ENCODE measurements at regions not wholly inside any gene's neighbourhood (a gene's known extent, or its start where the extent isn't known, plus 50 kb on each side); places are given as distances from the start of the nearest gene placed in this dataset.

DNA sequence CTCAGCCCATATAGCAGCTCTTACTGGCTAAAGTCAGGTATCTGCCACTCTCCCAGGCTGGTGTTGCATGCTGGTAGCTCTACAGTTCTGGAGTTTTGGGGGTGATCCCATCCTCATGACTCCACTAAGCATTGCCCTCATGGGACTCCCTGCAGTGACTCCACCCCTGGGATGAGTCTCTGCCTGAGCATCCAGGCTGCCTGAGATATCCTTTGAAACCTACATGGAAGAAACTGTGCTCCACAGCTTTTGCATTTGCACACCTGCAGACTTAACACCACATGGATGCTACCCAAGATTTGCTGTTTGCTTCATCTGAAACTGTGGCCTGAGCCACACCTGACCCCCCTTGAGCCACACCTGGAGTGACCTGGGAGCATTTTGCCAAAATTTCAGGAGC, 226.4 kb downstream of the C1orf94 start:
- DNase-seq (no peak), ATAC-seq (no peak)
- intact Hi-C loops (cut with DNase I), result no loop called here

DNA sequence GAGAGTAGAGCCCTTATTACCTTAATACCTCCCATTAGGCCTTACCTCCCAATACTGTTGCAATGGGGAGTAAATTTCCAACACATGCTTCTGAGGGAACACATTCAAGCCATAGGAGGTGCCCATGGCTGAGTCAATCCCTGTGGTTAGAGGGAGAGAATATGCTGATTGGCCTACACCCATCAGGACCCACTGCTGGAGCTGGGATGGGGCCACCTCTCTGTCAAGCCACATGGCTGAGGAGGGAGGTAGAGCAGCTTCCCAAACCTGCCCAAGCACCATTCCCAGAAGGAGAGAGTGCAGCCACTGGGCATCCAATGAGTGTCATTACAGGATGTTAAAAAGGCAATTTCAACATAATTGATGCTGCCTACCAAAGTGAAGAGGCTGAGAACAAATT, 228.1 kb downstream of the C1orf94 start:
- no peak for DNase-seq
- intact Hi-C loops (cut with DNase I), result no loop called here
- no peak for ATAC-seq

DNA sequence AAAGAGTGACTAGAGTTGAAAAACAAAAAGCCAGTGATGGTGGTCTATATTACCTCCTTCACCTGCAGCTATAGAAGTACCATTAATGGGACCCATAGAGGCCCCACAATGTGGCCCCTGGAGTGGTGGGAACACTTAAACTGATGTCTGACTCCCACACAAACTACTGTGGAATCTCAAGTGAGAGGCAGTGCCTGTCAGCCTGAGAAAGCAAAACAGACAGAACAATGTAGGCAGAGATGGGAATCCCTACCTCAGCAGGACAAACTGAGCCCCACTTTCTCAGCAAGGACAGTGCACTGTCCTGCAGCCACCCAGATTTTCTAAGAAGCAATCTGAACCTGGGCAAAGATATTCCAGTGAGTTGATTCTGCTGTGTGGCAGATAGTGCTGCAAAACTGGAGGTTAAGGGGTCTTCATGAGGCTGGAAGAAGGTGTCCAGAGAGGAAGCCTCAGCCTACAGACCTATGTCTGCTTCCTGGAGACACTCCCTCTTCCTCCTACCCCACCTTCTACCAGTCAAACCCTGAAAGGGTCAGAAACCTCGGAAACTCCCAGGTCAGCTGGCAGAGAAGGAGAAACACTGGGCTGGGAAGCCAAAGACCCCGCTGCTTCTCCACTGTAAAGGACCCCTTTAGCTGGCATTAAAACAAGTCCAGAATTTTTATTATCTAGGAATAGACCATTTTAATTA, 228.7 kb downstream of the C1orf94 start:
- DNase-seq, result no peak
- intact Hi-C loops (cut with DNase I), result no loop called here
- no peak for ATAC-seq

DNA sequence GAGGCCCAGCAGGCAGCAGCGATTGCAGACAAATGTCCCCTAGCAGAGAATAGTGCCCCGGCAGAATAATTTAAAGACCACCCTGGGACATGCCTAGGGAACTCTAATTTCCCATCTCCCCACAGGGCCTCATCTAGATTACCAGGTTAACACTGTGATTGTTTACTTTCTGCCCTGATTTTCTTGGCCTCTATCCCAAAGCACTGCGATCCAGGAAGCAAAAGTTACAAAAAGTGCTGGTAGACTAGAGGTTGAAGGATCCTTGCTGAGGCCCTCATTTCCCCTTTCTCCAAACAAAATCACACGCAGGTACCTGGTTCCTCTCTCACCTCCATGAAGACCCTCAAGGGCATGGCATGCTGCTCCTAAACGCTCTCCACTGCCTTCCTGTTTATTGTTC, 229.7 kb downstream of the C1orf94 start:
- no peak for DNase-seq
- intact Hi-C loops (cut with DNase I), result no loop called here
- no peak for ATAC-seq

- no peak for DNase-seq
- no peak for ATAC-seq
- intact Hi-C loops (cut with DNase I), result no loop called here
Observed at GRCh38 chr1:34406833-34407539, 230.3 kb downstream of the C1orf94 start.

DNA sequence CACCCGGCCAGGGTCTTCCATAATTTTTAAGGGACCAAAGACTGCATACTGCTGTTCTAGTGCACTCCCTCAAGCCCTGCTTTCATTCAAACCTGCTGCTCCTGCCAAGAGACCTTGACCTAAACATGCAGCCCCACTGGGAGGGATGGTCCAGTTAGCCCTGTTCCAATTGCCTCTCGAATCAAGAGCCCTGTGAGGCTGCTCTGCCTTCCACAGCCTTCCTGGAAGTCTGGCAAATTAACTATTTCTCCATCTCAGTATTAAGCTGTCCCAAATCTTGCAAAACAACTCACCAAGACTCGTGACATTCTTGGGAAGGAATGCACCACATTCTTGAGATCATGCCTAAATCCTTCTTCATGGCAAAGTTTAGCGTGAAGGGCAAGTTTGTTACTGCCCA, 231.3 kb downstream of the C1orf94 start:
- DNase-seq, result no peak
- intact Hi-C loops (cut with DNase I), result no loop called here
- peak in 1 of 2 donors; percentile 73 for ATAC-seq

DNA sequence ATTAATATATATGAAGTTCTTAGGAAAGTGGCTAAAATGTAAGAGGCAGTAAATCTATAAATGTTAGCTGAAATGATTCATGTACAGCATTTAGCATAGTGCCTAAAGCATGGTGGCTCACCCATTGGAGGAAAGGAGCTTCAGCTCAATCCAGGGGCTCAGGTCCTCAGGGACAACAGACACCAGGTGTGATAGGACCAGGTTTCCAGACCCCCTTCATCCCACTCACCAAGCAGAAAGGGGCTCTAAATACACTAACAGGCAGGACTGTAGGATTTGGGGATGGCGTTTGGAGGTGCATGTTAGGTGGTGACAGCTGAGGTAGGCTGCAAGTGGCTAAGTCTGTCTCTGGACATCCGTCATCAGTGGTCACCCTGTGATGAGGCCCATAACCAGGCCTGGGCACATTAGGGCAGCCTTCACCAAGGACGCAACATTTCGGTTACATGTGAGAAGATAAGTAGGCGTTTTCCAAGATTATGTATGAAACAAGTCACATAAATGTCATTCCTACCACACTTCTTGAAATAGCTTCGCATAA, 233.1 kb downstream of the C1orf94 start:
- intact Hi-C loops (cut with DNase I), result no loop called here
- ATAC-seq, result no peak
- no peak for DNase-seq

DNA sequence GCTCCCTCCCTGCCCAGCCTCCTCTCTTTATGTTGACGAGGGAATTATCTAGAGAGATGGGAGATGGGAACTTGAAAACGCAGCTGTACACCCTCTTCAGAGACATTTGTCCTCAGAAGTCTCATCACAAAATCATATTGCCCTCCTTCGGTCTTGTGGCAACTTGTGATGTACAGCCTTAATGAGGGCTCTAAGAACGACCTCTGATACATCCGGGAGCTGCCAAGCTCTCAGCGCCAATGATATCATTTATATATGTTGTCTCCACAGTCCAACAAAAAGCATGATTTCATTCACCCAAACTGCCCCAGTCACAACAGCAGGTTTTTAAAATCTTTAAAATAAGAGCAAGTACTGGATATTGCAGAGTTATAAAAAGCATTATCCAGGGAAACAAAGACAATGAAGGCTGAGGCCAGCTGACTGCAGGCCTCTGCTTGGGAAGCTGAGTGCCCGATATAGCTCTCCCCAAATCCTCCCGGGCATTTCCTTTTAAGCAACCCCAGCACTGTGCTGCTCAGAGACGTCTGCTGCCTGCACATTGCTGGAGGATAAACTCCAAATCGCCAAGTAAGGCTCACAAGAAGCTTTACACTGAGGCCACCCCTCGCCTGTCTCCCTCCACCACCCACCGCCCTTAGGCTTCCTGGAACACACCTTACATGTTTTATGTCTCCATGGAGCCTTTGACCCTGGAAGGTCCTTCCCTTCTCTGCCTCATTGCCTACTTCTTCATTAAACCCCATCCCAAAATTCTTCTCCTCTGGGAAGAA, 236.1 kb downstream of the C1orf94 start:
- intact Hi-C loops (cut with DNase I), result no loop called here
- no peak for DNase-seq
- no peak for ATAC-seq

- ATAC-seq (no peak), DNase-seq (no peak)
- intact Hi-C loops (cut with DNase I), result no loop called here
Observed at GRCh38 chr1:34415140-34415539, 238.4 kb downstream of the C1orf94 start.

- intact Hi-C loops (cut with DNase I), result no loop called here
- no peak for ATAC-seq
- DNase-seq, result no peak
Observed at GRCh38 chr1:34418166-34418565, 241.5 kb downstream of the C1orf94 start.

DNA sequence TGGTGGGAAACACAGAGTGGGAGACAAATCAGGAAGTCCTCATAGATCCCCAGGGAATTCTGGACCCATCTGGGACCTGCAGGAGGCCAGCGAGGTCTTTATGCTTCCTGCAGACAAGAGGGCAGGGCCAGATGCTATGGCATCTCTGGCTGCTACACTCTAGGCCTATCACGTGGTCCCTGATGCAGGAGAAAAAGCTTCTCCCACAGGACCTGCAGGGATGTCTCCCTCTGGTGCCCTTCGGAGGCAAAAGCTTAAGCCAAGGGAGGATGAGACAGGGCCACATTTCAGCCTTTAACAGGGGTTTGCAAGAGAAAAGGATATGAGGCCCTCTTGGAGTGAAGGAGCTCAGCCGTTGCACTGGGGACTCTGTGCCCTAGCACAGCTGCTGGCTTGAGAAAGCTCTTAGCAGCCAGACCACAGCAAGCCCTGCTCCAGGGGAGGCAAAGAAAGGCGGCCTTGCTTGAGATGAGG, 243.0 kb downstream of the C1orf94 start:
- no peak for ATAC-seq
- DNase-seq, result no peak
- intact Hi-C loops (cut with DNase I), result no loop called here

DNA sequence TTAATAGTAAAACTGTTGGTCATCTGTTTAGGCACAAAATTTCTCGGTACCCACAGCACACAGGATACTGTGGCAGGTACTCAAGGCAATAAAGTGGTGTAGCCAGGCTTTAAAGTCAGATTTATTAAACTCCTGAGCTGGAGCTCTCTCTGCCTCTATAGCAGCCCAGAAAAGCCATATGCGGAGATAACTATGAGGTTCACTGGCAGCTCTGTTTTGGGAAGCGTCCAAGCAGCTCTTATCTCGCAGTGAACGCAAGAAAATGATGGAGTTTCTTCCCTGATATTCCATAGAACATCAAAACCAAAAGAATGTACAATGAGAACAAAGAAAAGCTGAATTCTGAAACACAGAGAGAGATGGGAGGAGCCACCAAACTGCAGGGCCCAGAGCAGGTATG, 248.3 kb downstream of the C1orf94 start:
- DNase-seq, result no peak
- intact Hi-C loops (cut with DNase I), result no loop called here
- ATAC-seq, result no peak

GRCh38 chr1:34425785-34426184, 249.1 kb downstream of the C1orf94 start:
- ATAC-seq (peak in 1 of 2 donors; percentile 30), DNase-seq (no peak)
- intact Hi-C loops (cut with DNase I), result no loop called here

DNA sequence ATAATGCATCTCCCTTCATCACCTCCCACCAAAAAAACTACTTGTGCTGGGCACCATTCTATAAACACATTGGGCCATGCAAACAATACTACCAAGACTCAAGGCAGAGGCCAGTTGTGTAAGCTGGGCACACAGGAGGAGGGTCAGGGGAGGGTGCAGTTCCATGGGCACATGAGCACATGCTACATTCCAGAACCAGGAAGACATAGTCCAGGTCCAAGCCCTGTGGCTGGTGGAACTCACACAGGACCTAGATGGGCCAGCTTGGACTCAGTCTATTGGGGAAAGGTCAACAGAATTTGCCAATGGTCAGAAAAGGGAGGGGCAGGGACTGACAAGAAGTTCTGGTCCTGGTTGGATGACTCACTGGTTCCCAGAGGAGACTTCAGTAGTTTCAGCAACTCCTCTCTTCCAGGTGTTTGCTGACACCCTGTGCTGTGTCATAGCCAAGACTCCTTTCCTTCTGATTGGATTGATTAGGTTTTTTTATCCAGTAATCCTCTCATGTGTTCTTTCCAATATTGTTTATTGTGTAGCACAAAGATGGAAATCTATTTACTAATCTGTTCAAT, 249.7 kb downstream of the C1orf94 start:
- intact Hi-C loops (cut with DNase I), result no loop called here
- no peak for DNase-seq
- peak in 1 of 2 donors; percentile 95 for ATAC-seq

DNA sequence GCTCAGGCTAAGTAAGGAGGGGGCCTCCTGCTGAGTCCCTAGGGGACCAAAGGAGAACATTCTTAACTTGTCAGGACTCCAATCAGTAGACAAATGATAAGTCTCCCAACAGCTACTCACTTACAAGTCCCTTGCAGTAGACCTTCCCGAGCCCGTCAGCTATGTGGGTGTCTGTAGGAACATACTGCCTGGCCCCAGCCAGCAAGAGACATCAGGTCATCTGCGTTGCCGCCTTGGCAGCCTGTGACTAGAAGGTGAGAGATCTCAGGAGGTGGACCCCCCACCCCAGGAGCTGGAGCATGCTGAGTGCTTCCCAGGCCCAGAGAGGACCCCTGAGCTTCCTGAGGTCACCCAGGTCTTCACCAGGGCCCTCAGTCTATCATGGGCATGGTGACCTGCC, 250.5 kb downstream of the C1orf94 start:
- DNase-seq (no peak), ATAC-seq (no peak)
- intact Hi-C loops (cut with DNase I), result no loop called here

- ATAC-seq, result no peak
- DNase-seq, result no peak
- intact Hi-C loops (cut with DNase I), result no loop called here
Observed at GRCh38 chr1:34433099-34433498, 256.4 kb downstream of the C1orf94 start.

DNA sequence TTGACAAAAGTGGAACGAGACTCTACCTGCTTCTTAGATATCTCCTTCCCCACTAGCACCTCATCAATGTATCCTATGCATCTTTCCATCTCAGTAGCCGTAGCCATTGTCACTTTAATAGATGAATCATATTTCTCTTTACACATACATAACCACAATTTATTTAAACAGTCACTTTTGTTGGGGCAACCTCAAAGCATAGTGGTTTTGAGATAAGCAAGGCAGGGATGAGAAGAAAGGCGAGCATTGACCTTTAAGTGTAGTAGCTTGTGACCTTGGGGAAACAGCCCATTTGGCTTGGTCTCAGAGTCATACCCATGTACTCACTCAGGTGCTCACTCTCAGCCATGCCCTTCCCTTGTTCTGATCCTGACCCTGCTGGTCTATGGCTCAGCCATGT, 260.1 kb downstream of the C1orf94 start:
- ATAC-seq (no peak), DNase-seq (no peak)
- intact Hi-C loops (cut with DNase I), result no loop called here

- intact Hi-C loops (cut with DNase I), result no loop called here
- DNase-seq, result no peak
- ATAC-seq, result no peak
Observed at GRCh38 chr1:34441259-34442069, 264.8 kb downstream of the C1orf94 start.

DNA sequence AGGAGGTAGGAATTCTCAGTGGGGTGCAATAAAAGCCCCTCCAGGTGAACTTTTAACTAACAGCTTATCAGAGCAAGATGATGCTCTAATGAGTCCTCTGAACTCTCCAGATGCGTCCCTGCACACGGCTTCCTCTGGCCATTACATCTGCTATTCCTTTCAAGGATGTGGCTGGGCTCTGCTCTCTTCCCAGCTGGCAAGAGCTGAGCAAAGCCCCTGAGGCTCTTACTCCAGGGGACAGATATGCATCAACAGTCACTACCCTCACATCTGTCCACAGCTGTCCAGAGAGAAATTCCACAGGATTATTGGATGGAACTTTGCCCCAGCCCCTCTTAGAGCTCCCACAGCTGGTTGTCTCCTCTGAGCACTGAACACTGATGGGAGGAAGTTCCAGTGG, 267.8 kb downstream of the C1orf94 start:
- intact Hi-C loops (cut with DNase I), result no loop called here
- no peak for DNase-seq

More for the DNA sequence above, 267.8 kb downstream of the C1orf94 start:
- no peak for ATAC-seq
